ENCODE measurements at regions not wholly inside any gene's neighbourhood (a gene's known extent, or its start where the extent isn't known, plus 50 kb on each side); places are given as distances from the start of the nearest gene placed in this dataset.
"Not testable (repeated sequence)": the region's sequence is repeated elsewhere in the genome, so short reads cannot be mapped to it uniquely, and the experiment has no call there.

GRCh38 chr5:120164986-120165385 is 299.1 kb upstream of the PRR16 start:
- H3K27me3 ChIP-seq (ENCODE audit: control insufficient read depth in 2 of 2, insufficient read depth in 2 of 2, low read length in 2 of 2) = no peaks in the 10 kb centered on the region
- H3K9me3 ChIP-seq (ENCODE audit: control insufficient read depth in 2 of 2, low read length in 2 of 2) = no peaks in the 10 kb centered on the region
- no peak overlapping the region for H3K4me3 ChIP-seq (ENCODE audit: low read length in 2 of 2)
- H3K27ac ChIP-seq (ENCODE audit: low read depth in 2 of 2, low read length in 2 of 2) = no peak overlapping the region
- H3K36me3 ChIP-seq (ENCODE audit: control insufficient read depth in 2 of 2, insufficient read depth in 2 of 2, low read length in 2 of 2) = no peaks in the 10 kb centered on the region
- H3K4me1 ChIP-seq (ENCODE audit: control insufficient read depth in 2 of 2, insufficient read depth in 2 of 2, low read length in 2 of 2) = no peaks in the 10 kb centered on the region
- H3K9ac ChIP-seq (ENCODE audit: low read depth in 1 of 2, low read length in 2 of 2) = no peak overlapping the region

- no peaks in the 10 kb centered on the region for H3K36me3 ChIP-seq (ENCODE audit: control insufficient read depth in 2 of 2, insufficient read depth in 2 of 2, low read length in 2 of 2)
- H3K27ac ChIP-seq (ENCODE audit: low read depth in 2 of 2, low read length in 2 of 2) = no peak overlapping the region
- H3K9me3 ChIP-seq (ENCODE audit: control insufficient read depth in 2 of 2, low read length in 2 of 2) = no peaks in the 10 kb centered on the region
- no peak overlapping the region for H3K4me3 ChIP-seq (ENCODE audit: low read length in 2 of 2)
- no peaks in the 10 kb centered on the region for H3K4me1 ChIP-seq (ENCODE audit: control insufficient read depth in 2 of 2, insufficient read depth in 2 of 2, low read length in 2 of 2)
- H3K9ac ChIP-seq (ENCODE audit: low read depth in 1 of 2, low read length in 2 of 2) = no peak overlapping the region
- H3K27me3 ChIP-seq (ENCODE audit: control insufficient read depth in 2 of 2, insufficient read depth in 2 of 2, low read length in 2 of 2) = no peaks in the 10 kb centered on the region
These were observed 291.0 kb upstream of the PRR16 start for GRCh38 chr5:120173125-120173524.

- Histone ChIP-seq H3K4me3 (ENCODE audit: low read length in 2 of 2) (no peak overlapping the region), H3K4me1 (ENCODE audit: control insufficient read depth in 2 of 2, insufficient read depth in 2 of 2, low read length in 2 of 2) (no peaks in the 10 kb centered on the region), H3K9ac (ENCODE audit: low read depth in 1 of 2, low read length in 2 of 2) (no peak overlapping the region), H3K27ac (ENCODE audit: low read depth in 2 of 2, low read length in 2 of 2) (no peak overlapping the region), H3K27me3 (ENCODE audit: control insufficient read depth in 2 of 2, insufficient read depth in 2 of 2, low read length in 2 of 2) (no peaks in the 10 kb centered on the region), H3K9me3 (ENCODE audit: control insufficient read depth in 2 of 2, low read length in 2 of 2) (no peaks in the 10 kb centered on the region), H3K36me3 (ENCODE audit: control insufficient read depth in 2 of 2, insufficient read depth in 2 of 2, low read length in 2 of 2) (no peaks in the 10 kb centered on the region)
These were observed 290.0 kb upstream of the PRR16 start for GRCh38 chr5:120174089-120174488.

GRCh38 chr5:120181238-120181637 is 282.9 kb upstream of the PRR16 start:
- not testable (repeated sequence) for H3K4me1 ChIP-seq (ENCODE audit: control insufficient read depth in 2 of 2, insufficient read depth in 2 of 2, low read length in 2 of 2); H3K9ac ChIP-seq (ENCODE audit: low read depth in 1 of 2, low read length in 2 of 2); H3K4me3 ChIP-seq (ENCODE audit: low read length in 2 of 2); H3K36me3 ChIP-seq (ENCODE audit: control insufficient read depth in 2 of 2, insufficient read depth in 2 of 2, low read length in 2 of 2); H3K9me3 ChIP-seq (ENCODE audit: control insufficient read depth in 2 of 2, low read length in 2 of 2); H3K27ac ChIP-seq (ENCODE audit: low read depth in 2 of 2, low read length in 2 of 2); H3K27me3 ChIP-seq (ENCODE audit: control insufficient read depth in 2 of 2, insufficient read depth in 2 of 2, low read length in 2 of 2)

GRCh38 chr5:120194650-120195049 is 269.4 kb upstream of the PRR16 start:
- not testable (repeated sequence) for H3K9me3 ChIP-seq (ENCODE audit: control insufficient read depth in 2 of 2, low read length in 2 of 2); H3K4me3 ChIP-seq (ENCODE audit: low read length in 2 of 2); H3K9ac ChIP-seq (ENCODE audit: low read depth in 1 of 2, low read length in 2 of 2); H3K36me3 ChIP-seq (ENCODE audit: control insufficient read depth in 2 of 2, insufficient read depth in 2 of 2, low read length in 2 of 2); H3K27me3 ChIP-seq (ENCODE audit: control insufficient read depth in 2 of 2, insufficient read depth in 2 of 2, low read length in 2 of 2); H3K27ac ChIP-seq (ENCODE audit: low read depth in 2 of 2, low read length in 2 of 2); H3K4me1 ChIP-seq (ENCODE audit: control insufficient read depth in 2 of 2, insufficient read depth in 2 of 2, low read length in 2 of 2)

- no peaks in the 10 kb centered on the region for H3K4me1 ChIP-seq (ENCODE audit: control insufficient read depth in 2 of 2, insufficient read depth in 2 of 2, low read length in 2 of 2)
- H3K27ac ChIP-seq (ENCODE audit: low read depth in 2 of 2, low read length in 2 of 2) = no peak overlapping the region
- no peak overlapping the region for H3K4me3 ChIP-seq (ENCODE audit: low read length in 2 of 2)
- H3K27me3 ChIP-seq (ENCODE audit: control insufficient read depth in 2 of 2, insufficient read depth in 2 of 2, low read length in 2 of 2) = no peaks in the 10 kb centered on the region
- no peak overlapping the region for H3K9ac ChIP-seq (ENCODE audit: low read depth in 1 of 2, low read length in 2 of 2)
- no peaks in the 10 kb centered on the region for H3K36me3 ChIP-seq (ENCODE audit: control insufficient read depth in 2 of 2, insufficient read depth in 2 of 2, low read length in 2 of 2)
- H3K9me3 ChIP-seq (ENCODE audit: control insufficient read depth in 2 of 2, low read length in 2 of 2) = no peaks in the 10 kb centered on the region
These were observed 264.5 kb upstream of the PRR16 start for GRCh38 chr5:120199559-120199958.

GRCh38 chr5:120207129-120207528 is 257.0 kb upstream of the PRR16 start:
- no peaks in the 10 kb centered on the region for H3K27me3 ChIP-seq (ENCODE audit: control insufficient read depth in 2 of 2, insufficient read depth in 2 of 2, low read length in 2 of 2)
- no peaks in the 10 kb centered on the region for H3K36me3 ChIP-seq (ENCODE audit: control insufficient read depth in 2 of 2, insufficient read depth in 2 of 2, low read length in 2 of 2)
- H3K4me1 ChIP-seq (ENCODE audit: control insufficient read depth in 2 of 2, insufficient read depth in 2 of 2, low read length in 2 of 2) = no peaks in the 10 kb centered on the region
- no peak overlapping the region for H3K4me3 ChIP-seq (ENCODE audit: low read length in 2 of 2)
- no peaks in the 10 kb centered on the region for H3K9me3 ChIP-seq (ENCODE audit: control insufficient read depth in 2 of 2, low read length in 2 of 2)
- H3K9ac ChIP-seq (ENCODE audit: low read depth in 1 of 2, low read length in 2 of 2) = no peak overlapping the region
- no peak overlapping the region for H3K27ac ChIP-seq (ENCODE audit: low read depth in 2 of 2, low read length in 2 of 2)

- H3K27me3 ChIP-seq (ENCODE audit: control insufficient read depth in 2 of 2, insufficient read depth in 2 of 2, low read length in 2 of 2) = no peaks in the 10 kb centered on the region
- H3K36me3 ChIP-seq (ENCODE audit: control insufficient read depth in 2 of 2, insufficient read depth in 2 of 2, low read length in 2 of 2) = no peaks in the 10 kb centered on the region
- no peak overlapping the region for H3K4me3 ChIP-seq (ENCODE audit: low read length in 2 of 2)
- no peaks in the 10 kb centered on the region for H3K9me3 ChIP-seq (ENCODE audit: control insufficient read depth in 2 of 2, low read length in 2 of 2)
- H3K27ac ChIP-seq (ENCODE audit: low read depth in 2 of 2, low read length in 2 of 2) = no peak overlapping the region
- H3K4me1 ChIP-seq (ENCODE audit: control insufficient read depth in 2 of 2, insufficient read depth in 2 of 2, low read length in 2 of 2) = no peaks in the 10 kb centered on the region
- H3K9ac ChIP-seq (ENCODE audit: low read depth in 1 of 2, low read length in 2 of 2) = no peak overlapping the region
These were observed 247.1 kb upstream of the PRR16 start for GRCh38 chr5:120217001-120217400.

- Histone ChIP-seq H3K4me1 (ENCODE audit: control insufficient read depth in 2 of 2, insufficient read depth in 2 of 2, low read length in 2 of 2) (no peaks in the 10 kb centered on the region), H3K9me3 (ENCODE audit: control insufficient read depth in 2 of 2, low read length in 2 of 2) (no peaks in the 10 kb centered on the region), H3K4me3 (ENCODE audit: low read length in 2 of 2) (no peak overlapping the region), H3K9ac (ENCODE audit: low read depth in 1 of 2, low read length in 2 of 2) (no peak overlapping the region), H3K27ac (ENCODE audit: low read depth in 2 of 2, low read length in 2 of 2) (no peak overlapping the region), H3K36me3 (ENCODE audit: control insufficient read depth in 2 of 2, insufficient read depth in 2 of 2, low read length in 2 of 2) (no peaks in the 10 kb centered on the region), H3K27me3 (ENCODE audit: control insufficient read depth in 2 of 2, insufficient read depth in 2 of 2, low read length in 2 of 2) (no peaks in the 10 kb centered on the region)
These were observed 244.1 kb upstream of the PRR16 start for GRCh38 chr5:120219988-120220387.

GRCh38 chr5:120225524-120225923 is 238.6 kb upstream of the PRR16 start:
- Histone ChIP-seq H3K27ac (ENCODE audit: low read depth in 2 of 2, low read length in 2 of 2) (no peak overlapping the region), H3K9ac (ENCODE audit: low read depth in 1 of 2, low read length in 2 of 2) (no peak overlapping the region), H3K9me3 (ENCODE audit: control insufficient read depth in 2 of 2, low read length in 2 of 2) (no peaks in the 10 kb centered on the region), H3K4me1 (ENCODE audit: control insufficient read depth in 2 of 2, insufficient read depth in 2 of 2, low read length in 2 of 2) (no peaks in the 10 kb centered on the region), H3K36me3 (ENCODE audit: control insufficient read depth in 2 of 2, insufficient read depth in 2 of 2, low read length in 2 of 2) (no peaks in the 10 kb centered on the region), H3K27me3 (ENCODE audit: control insufficient read depth in 2 of 2, insufficient read depth in 2 of 2, low read length in 2 of 2) (no peaks in the 10 kb centered on the region), H3K4me3 (ENCODE audit: low read length in 2 of 2) (no peak overlapping the region)

Measured in mucosa of rectum (tissue), 2 donors.